IMR-90 (cell line): ENCODE measurements at regions not wholly inside any gene's neighbourhood (a gene's known extent, or its start where the extent isn't known, plus 50 kb on each side); places are given as distances from the start of the nearest gene placed in this dataset.

Source experiments
- ATAC-seq: fragments of 200-7000 bp; cut with Tn5 transposase; 2 replicates; pipeline ENCODE4 v1.9.1; 2020; ENCODE audit warnings: low read depth, mild to moderate bottlenecking, moderate library complexity
- BruUV-seq: library from RNA; stranded (reverse); fragments of 400-500 nt; replicated peaks from 2 replicates; lab custom pipeline; 2021; lab: Mats Ljungman, UMichigan
- CTCF ChIA-PET: fragments of 300-600 bp; formaldehyde crosslinking; extraction: SDS; loops from one replicate; lab custom pipeline; 2021; ENCODE audit warnings: antibody characterized with exemption; lab: Yijun Ruan, JAX
- POLR2A ChIA-PET: fragments of 300-600 bp; sonication (Branson Sonifier 250); formaldehyde crosslinking; loops from one replicate; lab custom pipeline; 2022; ENCODE audit warnings: antibody characterized with exemption; ENCODE audit not compliant: unreplicated experiment; lab: Charles Lee
- DNase-seq: peaks from one replicate; pipeline ENCODE4 v3.0.0; 2013
- H2AFZ ChIP-seq: replicated peaks from 2 replicates; pipeline ENCODE3; 2013; ENCODE audit warnings: low read length, mild to moderate bottlenecking; ENCODE audit not compliant: poor library complexity
- H2AK5ac ChIP-seq: 2 replicates; pipeline ENCODE4 v1.6.1; 2013; ENCODE audit warnings: low read depth, low read length, inconsistent platforms
- H2AK9ac ChIP-seq: replicated peaks from 2 replicates; pipeline ENCODE3; 2013; ENCODE audit warnings: mild to moderate bottlenecking, low read depth, low read length, moderate library complexity; ENCODE audit not compliant: poor library complexity
- H2BK120ac ChIP-seq: 2 replicates; pipeline ENCODE4 v1.6.1; 2013; ENCODE audit warnings: low read depth, low read length, inconsistent platforms
- H2BK15ac ChIP-seq: 3 replicates; pipeline ENCODE4 v1.6.1; 2013; ENCODE audit warnings: low read depth, low read length, inconsistent platforms
- H2BK20ac ChIP-seq: 2 replicates; pipeline ENCODE4 v1.6.1; 2013; ENCODE audit warnings: low read depth, mild to moderate bottlenecking, inconsistent platforms, low read length, moderate library complexity
- H2BK5ac ChIP-seq: 2 replicates; pipeline ENCODE4 v1.6.1; 2013; ENCODE audit warnings: mild to moderate bottlenecking, low read depth, low read length, inconsistent platforms; ENCODE audit not compliant: poor library complexity, severe bottlenecking
- H3K14ac ChIP-seq: replicated peaks from 2 replicates; pipeline ENCODE4 v1.6.1; 2013; ENCODE audit warnings: low read depth, low read length, inconsistent platforms
- H3K18ac ChIP-seq: 2 replicates; pipeline ENCODE4 v1.6.1; 2013; ENCODE audit warnings: low read depth, low read length, control low read depth
- H3K23ac ChIP-seq: 2 replicates; pipeline ENCODE4 v1.6.1; 2013; ENCODE audit warnings: low read depth, low read length, inconsistent platforms
- H3K27ac ChIP-seq: 2 replicates; pipeline ENCODE4 v1.5.1; 2013; ENCODE audit warnings: mild to moderate bottlenecking, control low read depth, low read length; ENCODE audit not compliant: insufficient read depth
- H3K27me3 ChIP-seq: 2 replicates; pipeline ENCODE4 v1.6.1; 2013; ENCODE audit warnings: low read length; ENCODE audit not compliant: control insufficient read depth, insufficient read depth
- H3K36me3 ChIP-seq: 2 replicates; pipeline ENCODE4 v1.6.1; 2013; ENCODE audit warnings: low read length, mixed read lengths; ENCODE audit not compliant: control insufficient read depth, insufficient read depth
- H3K4ac ChIP-seq: 2 replicates; pipeline ENCODE4 v1.6.1; 2013; ENCODE audit warnings: low read depth, low read length, inconsistent platforms
- H3K4me1 ChIP-seq: 2 replicates; pipeline ENCODE4 v1.6.1; 2013; ENCODE audit warnings: low read length, mixed read lengths; ENCODE audit not compliant: control insufficient read depth, insufficient read depth
- H3K4me2 ChIP-seq: 2 replicates; pipeline ENCODE4 v1.6.1; 2013; ENCODE audit warnings: low read depth, mild to moderate bottlenecking, control low read depth, low read length, moderate library complexity
- H3K4me3 ChIP-seq: 2 replicates; pipeline ENCODE4 v1.5.1; 2013; ENCODE audit warnings: low read depth, mild to moderate bottlenecking, control low read depth, low read length, moderate library complexity; ENCODE audit not compliant: insufficient read depth
- H3K56ac ChIP-seq: 2 replicates; pipeline ENCODE4 v1.6.1; 2013; ENCODE audit warnings: low read length, inconsistent platforms; ENCODE audit not compliant: insufficient read depth; ENCODE audit errors: extremely low read depth
- H3K79me1 ChIP-seq, 2 experiments: 2 replicates each; pipeline ENCODE4 v1.6.1; 2013; ENCODE audit warnings: low read length in 2 of 2, inconsistent platforms in 1 of 2, low read depth in 1 of 2
- H3K9ac ChIP-seq: 2 replicates; pipeline ENCODE4 v1.6.1; 2013; ENCODE audit warnings: low read depth, low read length, control low read depth
- H3K9me1 ChIP-seq: 2 replicates; pipeline ENCODE4 v1.6.1; 2013; ENCODE audit warnings: low read length, inconsistent platforms; ENCODE audit not compliant: insufficient read depth
- H3K9me3 ChIP-seq: 2 replicates; pipeline ENCODE4 v1.6.1; 2013; ENCODE audit warnings: low read length; ENCODE audit not compliant: control insufficient read depth, insufficient read depth
- H4K20me1 ChIP-seq: 2 replicates; pipeline ENCODE4 v1.6.1; 2013; ENCODE audit warnings: low read length, inconsistent platforms; ENCODE audit not compliant: insufficient read depth
- H4K5ac ChIP-seq: 2 replicates; pipeline ENCODE4 v1.6.1; 2013; ENCODE audit warnings: mild to moderate bottlenecking, low read depth, low read length, control low read depth
- H4K8ac ChIP-seq, 2 experiments: 2 replicates each; pipeline ENCODE4 v1.6.1; 2013; ENCODE audit warnings: low read depth in 2 of 2, low read length in 2 of 2, control low read depth in 1 of 2, inconsistent platforms in 1 of 2
- H4K91ac ChIP-seq: 2 replicates; pipeline ENCODE4 v1.6.1; 2013; ENCODE audit warnings: low read depth, low read length, inconsistent platforms; ENCODE audit not compliant: insufficient read depth
- BHLHE40 ChIP-seq: fragments of 150-350 bp; IDR thresholded peaks from 2 replicates; pipeline ENCODE4 v1.6.1; 2016; ENCODE audit warnings: mild to moderate bottlenecking, low read depth, low read length
- CEBPB ChIP-seq: IDR thresholded peaks from 2 replicates; pipeline ENCODE4 v1.6.1; 2012; ENCODE audit warnings: low read depth, low read length, improper control_type of control experiment
- FOS ChIP-seq: fragments of 150-350 bp; IDR thresholded peaks from 2 replicates; pipeline ENCODE4 v1.6.1; 2016; ENCODE audit warnings: low read depth, low read length
- MAFK ChIP-seq: IDR thresholded peaks from 2 replicates; pipeline ENCODE4 v1.6.1; 2012; ENCODE audit warnings: low read depth, low read length, improper control_type of control experiment
- MAZ ChIP-seq: IDR thresholded peaks from 2 replicates; pipeline ENCODE4 v1.6.1; 2012; ENCODE audit warnings: low read depth, mild to moderate bottlenecking, low read length, improper control_type of control experiment, moderate library complexity, borderline replicate concordance
- RCOR1 ChIP-seq: IDR thresholded peaks from 2 replicates; pipeline ENCODE4 v1.6.1; 2012; ENCODE audit warnings: mild to moderate bottlenecking, low read length, improper control_type of control experiment; ENCODE audit not compliant: insufficient replicate concordance
- RFX5 ChIP-seq: IDR thresholded peaks from 2 replicates; pipeline ENCODE4 v1.8.0; 2012; ENCODE audit warnings: low read depth, mild to moderate bottlenecking, low read length, moderate library complexity
- SMC3 ChIP-seq: fragments of 150-350 bp; IDR thresholded peaks from 2 replicates; pipeline ENCODE4 v1.6.1; 2016; ENCODE audit warnings: low read depth, mild to moderate bottlenecking, antibody characterized with exemption, low read length, moderate library complexity
- WGBS, 2 experiments: methylation state at CpG; one replicate each; pipeline versions ENCODE4 v1.1.5 to v1.1.7; 2013; ENCODE audit warnings: missing lambda C conversion rate in 2 of 2; ENCODE audit not compliant: insufficient read length in 1 of 2; ENCODE audit errors: extremely low coverage in 2 of 2; 5-methylcytosine and 5-hydroxymethylcytosine counted together
- dilution Hi-C: fragments of 300-500 bp; cut with HindIII; formaldehyde crosslinking; loops from one replicate; pipeline ENCODE4 v1.14.3; 2018; ENCODE audit warnings: low sequenced_read_pairs; ENCODE audit not compliant: unreplicated experiment
- in situ Hi-C: fragments of 300-500 bp; cut with MboI; formaldehyde crosslinking; loops from 3 replicates; pipeline ENCODE4 v1.14.3; 2019; ENCODE audit warnings: low sequenced_read_pairs, inconsistent platforms, mixed read lengths
- intact Hi-C: fragments of 100-400 bp; cut with micrococcal nuclease; formaldehyde crosslinking; loops from 2 replicates; pipeline ENCODE4 v1.10.0; 2022

- WGBS, 2 experiments = no CpG with 5 or more reads among the region's 2 CpGs
- in situ Hi-C loops (no loop called here), dilution Hi-C loops (no loop called here), intact Hi-C loops (loop anchor here (5.0 kb wide), 1 partner anchor 106 kb away; the partner anchor contains the start of gene ITPRID2)
- Histone ChIP-seq H3K56ac (no peak overlapping the region), H3K4me3 (no peak overlapping the region), H3K27me3 (no peaks in the 10 kb centered on the region), H3K36me3 (no peaks in the 10 kb centered on the region), H3K4ac (no peak overlapping the region; the same call in 1 of the 2 replicates), H4K20me1 (no peaks in the 10 kb centered on the region), H3K14ac (no peak overlapping the region), H2AK5ac (no peak overlapping the region), H2BK5ac (peak overlapping the region; percentile 75), H3K4me1 (peaks cover 11% of the 10 kb centered on the region; the same call in 1 of the 2 replicates), H2BK120ac (peak overlapping the region; percentile 67; the same call in 1 of the 2 replicates), H2AK9ac (no peak overlapping the region), H2AFZ (no peak overlapping the region), H2BK15ac (peak overlapping the region; percentile 22; the same call in 1 of the 3 replicates), H4K8ac (peak overlapping the region; percentile 28 to 49; a peak in 1 of 4 replicates), H3K79me1 (no peaks in the 10 kb centered on the region; a peak in 1 of 4 replicates), H3K23ac (no peak overlapping the region), H4K91ac (no peak overlapping the region), H3K4me2 (no peak overlapping the region), H2BK20ac (peak overlapping the region; percentile 59), H3K9me1 (peaks cover 13% of the 10 kb centered on the region), H3K9ac (no peak overlapping the region), H3K27ac (no peak overlapping the region), H4K5ac (no peak overlapping the region), H3K18ac (peak overlapping the region; percentile 20; the same call in 1 of the 2 replicates), H3K9me3 (no peaks in the 10 kb centered on the region)
- TF ChIP-seq SMC3 (no peak), MAZ (no peak), CEBPB (peak; percentile 44; the same call in 1 of the 2 replicates), MAFK (no peak), RFX5 (no peak), FOS (no peak), RCOR1 (no peak), BHLHE40 (0 out of 2 replicates have a peak, but pooled peaks have one; percentile 24)
- DNase-seq = peak; percentile 75
- ChIA-PET CTCF (interaction anchor here (0.5 kb wide), 1 partner anchor 864 kb away, joined by 3 read pairs; no protein-coding TSS in a partner anchor), POLR2A (no interaction called here)
- ATAC-seq = peak; percentile 57
- no TSS peak for BruUV-seq
Measured at GRCh38 chr2:181785691-181786344, 105.5 kb upstream of the NEUROD1 start.
